ENCODE measurements at regions not wholly inside any gene's neighbourhood (a gene's known extent, or its start where the extent isn't known, plus 50 kb on each side); places are given as distances from the start of the nearest gene placed in this dataset.

- DNase-seq (ENCODE audit: low read depth), result no peak
Observed at GRCh38 chr2:118237451-118237850, 149.2 kb downstream of the INSIG2 start.

- DNase-seq (ENCODE audit: low read depth), result no peak
Observed at GRCh38 chr2:118232796-118233195, 144.5 kb downstream of the INSIG2 start.

GRCh38 chr2:118232391-118232790 is 144.1 kb downstream of the INSIG2 start:
- no peak for DNase-seq (ENCODE audit: low read depth)

DNA sequence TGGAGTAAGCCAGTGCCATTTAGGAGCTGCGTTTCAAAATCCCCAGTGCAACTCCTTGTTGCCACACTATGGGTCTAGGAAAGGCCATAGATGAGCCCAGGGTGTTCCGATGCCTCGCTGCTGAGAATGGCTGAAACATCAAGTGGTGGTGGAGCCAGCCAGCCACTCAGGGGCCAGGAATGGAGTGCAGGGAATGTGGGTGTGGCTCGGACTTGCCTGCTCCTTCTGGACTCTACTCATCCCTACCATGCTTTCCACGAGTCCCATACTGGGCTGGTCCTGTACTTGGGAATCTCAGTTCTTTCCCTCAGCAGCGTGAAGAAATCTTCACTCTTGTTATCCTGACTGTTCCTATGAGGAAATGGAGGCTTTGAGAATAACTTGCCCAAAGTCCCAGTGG is 143.5 kb downstream of the INSIG2 start:
- DNase-seq (ENCODE audit: low read depth), result no peak

GRCh38 chr2:118227698-118228508 is 139.6 kb downstream of the INSIG2 start:
- DNase-seq (ENCODE audit: low read depth), result no peak

- no peak for DNase-seq (ENCODE audit: low read depth)
Observed at GRCh38 chr2:118225666-118226065, 137.4 kb downstream of the INSIG2 start.

DNA sequence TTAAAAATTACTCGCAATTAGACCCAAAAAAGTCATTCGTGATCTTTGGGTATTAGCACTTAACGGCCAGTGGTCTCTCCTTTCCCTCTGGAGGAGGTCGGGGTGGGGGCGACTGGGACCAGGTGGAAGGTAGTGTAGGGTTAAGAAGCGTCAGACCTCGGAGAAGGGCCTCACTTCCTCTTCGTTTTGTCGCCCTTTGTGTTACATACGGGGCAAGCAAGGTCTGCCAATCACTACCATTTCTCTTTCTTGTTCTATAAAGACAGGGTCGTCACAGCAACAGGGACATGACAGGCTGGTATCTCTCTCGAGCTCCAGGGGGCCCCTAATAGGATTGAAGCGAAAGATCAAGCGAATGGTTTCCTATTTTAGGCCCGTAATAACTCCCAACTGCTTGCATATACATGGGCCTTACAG is 136.6 kb downstream of the INSIG2 start:
- no peak for DNase-seq (ENCODE audit: low read depth)

GRCh38 chr2:118223992-118224894 is 136.0 kb downstream of the INSIG2 start:
- peak; percentile 6 for DNase-seq (ENCODE audit: low read depth)

GRCh38 chr2:118223511-118223991 is 135.3 kb downstream of the INSIG2 start:
- no peak for DNase-seq (ENCODE audit: low read depth)

DNA sequence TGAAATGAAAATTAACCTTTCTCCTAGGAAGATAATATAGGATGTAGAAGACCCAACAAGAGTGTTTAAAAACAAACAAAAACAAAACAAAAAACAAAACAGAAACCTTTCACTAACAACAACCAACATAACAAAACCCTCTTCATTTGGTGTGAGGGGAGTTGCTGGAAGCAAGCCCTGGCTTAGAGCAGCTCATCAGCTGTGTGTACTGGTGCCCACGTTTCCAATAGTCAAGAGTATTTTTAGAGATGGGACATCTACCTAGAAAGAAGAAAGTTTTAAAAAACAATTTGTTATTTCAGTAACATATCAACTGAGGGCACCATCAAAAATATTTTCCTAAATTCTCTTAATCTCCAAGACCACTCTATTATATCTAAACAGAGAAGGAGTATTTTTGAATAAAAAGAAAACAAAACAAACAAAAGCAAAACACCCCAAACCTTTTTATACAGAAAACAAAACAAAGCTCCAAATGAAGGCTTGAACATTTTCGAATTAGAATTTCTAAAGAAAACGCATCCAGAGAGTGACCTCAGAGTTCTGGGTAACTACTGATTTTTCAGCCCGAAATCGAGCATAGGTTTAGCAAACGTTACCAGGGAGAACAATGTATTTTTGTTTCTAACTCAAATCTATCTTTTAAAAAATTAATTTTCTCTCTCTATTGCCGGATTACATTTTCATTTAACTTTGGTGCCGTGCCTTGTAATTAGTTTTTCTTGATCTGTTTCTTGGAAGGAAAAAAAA is 134.6 kb downstream of the INSIG2 start:
- DNase-seq (ENCODE audit: low read depth), result no peak

DNA sequence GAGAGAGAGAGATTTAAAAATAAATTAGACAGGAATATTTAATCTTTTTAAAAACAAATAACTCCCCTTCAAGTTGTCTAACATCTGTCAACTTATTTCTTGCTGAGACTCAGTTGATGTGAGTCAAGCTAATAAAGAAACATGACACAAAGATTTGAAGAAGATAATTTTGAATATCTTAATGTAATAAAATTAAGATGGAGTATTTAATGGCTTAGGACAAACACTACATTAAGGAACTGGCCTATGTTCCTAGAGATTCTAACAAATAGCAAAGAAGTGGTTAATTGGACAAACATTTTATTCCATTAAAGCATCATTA is 134.0 kb downstream of the INSIG2 start:
- DNase-seq (ENCODE audit: low read depth), result no peak

- peak; percentile 22 for DNase-seq (ENCODE audit: low read depth)
Observed at GRCh38 chr2:118221536-118222272, 133.4 kb downstream of the INSIG2 start.

- no peak for DNase-seq (ENCODE audit: low read depth)
Observed at GRCh38 chr2:118219611-118220010, 131.3 kb downstream of the INSIG2 start.

- no peak for DNase-seq (ENCODE audit: low read depth)
Observed at GRCh38 chr2:118216224-118216623, 128.0 kb downstream of the INSIG2 start.

DNA sequence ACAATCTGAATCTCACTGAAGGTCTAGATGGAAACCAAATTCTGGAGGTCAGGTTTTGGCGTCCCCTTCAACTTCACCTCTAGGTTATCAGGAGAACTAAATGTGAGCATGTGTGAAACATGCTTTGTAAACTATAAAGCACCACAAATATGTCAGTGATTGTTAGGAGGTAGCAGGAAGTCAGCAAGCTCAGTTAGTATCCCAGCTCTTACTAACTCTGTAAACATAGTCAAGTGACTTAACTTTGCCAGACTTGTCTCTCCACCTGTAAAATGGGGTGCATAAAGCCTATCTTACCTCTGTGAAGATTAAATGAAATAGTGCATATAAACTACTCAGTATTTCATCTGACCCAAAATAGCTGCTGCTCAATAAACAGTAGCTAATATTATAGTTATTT is 121.5 kb downstream of the INSIG2 start:
- DNase-seq (ENCODE audit: low read depth), result no peak

- no peak for DNase-seq (ENCODE audit: low read depth)
Observed at GRCh38 chr2:118207889-118208288, 119.6 kb downstream of the INSIG2 start.

DNA sequence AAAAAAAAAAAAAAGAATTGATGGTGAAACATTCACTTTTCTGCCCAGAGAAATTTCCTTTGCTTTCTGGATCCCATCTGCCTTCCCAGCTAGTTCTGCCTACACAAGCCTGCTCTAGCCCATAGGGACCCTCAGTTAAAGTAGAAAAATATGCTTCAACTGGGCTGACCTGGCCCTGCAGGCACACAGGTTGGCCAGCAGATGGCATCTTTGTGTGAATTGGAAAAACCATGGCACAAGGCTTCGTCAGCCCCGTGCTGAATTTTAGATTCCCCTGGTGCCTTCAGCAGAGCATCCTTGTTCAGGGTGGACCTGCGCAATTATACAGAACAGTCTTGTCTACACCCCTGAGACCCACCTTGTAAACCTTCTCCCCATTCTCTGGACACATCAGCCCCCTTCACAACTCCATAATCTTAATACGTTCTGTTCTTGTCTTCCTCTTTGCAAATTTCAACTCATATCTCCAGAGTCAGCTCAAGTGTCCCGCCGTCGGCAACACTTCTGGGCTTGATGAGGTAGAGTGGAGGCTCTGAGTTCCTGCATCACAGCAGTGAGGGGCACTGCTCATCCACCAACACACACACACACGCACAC is 114.5 kb downstream of the INSIG2 start:
- DNase-seq (ENCODE audit: low read depth), result peak; percentile 22

GRCh38 chr2:118198268-118198667 is 110.0 kb downstream of the INSIG2 start:
- DNase-seq (ENCODE audit: low read depth), result no peak

DNA sequence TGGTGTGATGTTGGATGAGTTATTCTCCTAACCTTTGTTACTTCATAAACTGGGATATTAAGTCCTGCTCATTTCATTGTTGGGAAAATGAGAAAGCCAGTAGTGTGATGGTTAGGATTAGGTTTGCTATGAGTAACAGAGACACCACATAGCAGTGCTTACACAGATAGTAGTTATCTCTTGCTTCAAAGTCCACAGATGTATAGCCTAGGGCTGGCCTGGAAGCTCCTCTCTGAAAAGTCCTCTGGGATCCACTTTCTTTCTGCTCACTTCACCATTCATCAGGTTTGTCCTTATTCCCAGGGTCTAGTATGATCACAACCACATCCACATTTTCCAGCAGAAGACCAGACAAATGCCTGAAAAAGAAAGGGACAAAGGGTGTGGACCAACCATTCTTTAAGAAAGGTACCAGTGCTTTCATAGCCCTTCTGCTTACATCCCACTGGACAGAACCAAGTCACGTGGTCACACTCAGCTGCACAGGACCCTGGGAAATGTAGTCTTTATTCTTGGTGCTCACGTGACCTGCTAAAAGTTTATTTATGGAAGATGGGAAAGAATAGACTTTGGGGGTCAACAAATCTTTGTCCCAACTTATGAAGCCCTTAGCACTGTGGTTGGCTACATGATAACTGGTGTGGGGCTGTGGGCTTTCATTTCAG is 108.9 kb downstream of the INSIG2 start:
- no peak for DNase-seq (ENCODE audit: low read depth)

DNA sequence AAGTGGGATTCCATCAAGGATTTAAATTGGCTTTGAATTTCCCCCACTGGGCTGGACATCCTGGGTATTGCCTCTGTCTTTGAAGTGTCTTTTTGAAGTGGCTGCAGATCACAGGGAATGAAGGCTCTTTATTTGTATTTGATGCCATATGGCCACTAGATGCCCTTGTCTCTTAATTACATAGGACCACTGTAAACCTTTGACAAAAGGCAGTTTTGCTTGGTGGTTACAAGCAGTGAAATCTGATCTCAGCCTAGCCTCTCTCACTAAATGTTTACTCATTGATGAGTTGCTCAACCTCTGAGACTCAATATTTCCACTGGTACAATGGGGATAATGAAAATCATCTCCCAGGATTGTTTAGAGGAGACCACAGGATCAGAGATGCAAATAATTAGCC is 102.2 kb downstream of the INSIG2 start:
- DNase-seq (ENCODE audit: low read depth), result no peak

DNA sequence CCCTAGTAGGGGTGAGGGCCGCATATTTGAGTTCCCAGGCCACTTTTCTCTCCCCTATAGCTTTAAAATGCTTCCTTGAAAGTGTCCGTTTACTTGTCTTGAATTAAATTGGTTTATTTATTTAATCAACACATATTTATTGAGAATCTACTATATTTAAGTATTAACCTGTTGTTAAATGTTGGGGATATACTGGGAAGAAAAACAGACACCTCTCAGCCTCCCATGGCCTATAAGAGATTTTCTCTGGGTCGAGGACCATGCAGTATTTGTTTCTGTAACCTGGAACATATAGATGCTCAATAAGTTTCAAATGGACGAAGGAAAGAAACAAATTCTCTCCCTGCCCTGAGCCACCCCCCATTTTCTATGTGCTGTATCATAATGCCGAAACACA is 98.6 kb downstream of the INSIG2 start:
- DNase-seq (ENCODE audit: low read depth), result no peak
